Stimulated activated CD4-positive, alpha-beta T cell treated with anti-CD3 and anti-CD28 coated beads, Interleukin-2, amount 100 ng/mL, for 4 hours (primary cell): ENCODE measurements at regions not wholly inside any gene's neighbourhood (a gene's known extent, or its start where the extent isn't known, plus 50 kb on each side); places are given as distances from the start of the nearest gene placed in this dataset.

Source experiments
- DNase-seq: peaks from one replicate; pipeline ENCODE4 v3.0.0-alpha.2; 2020; ENCODE audit warnings: low read depth

- no peak for DNase-seq
Measured at GRCh38 chr15:98386561-98386960, 261.8 kb upstream of the IGF1R start.

DNA sequence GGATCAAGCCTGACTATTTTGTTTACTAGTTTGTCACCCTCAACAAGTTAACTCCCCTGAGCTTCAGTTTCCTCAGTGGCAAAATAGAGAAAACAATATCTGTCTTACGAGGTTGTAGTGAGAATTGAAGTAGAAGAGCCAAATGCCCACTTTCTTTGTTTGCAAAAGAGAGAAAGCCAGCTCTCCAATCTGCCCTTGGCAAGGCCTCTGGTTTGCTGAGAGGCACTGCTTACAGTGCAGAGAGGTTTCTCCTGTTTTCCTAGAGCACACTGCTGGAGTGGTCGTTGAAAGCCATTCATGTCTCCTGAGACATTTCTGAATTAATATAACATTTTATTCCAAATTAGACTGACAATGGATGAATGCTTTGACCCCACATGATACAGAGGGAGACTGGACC lies 260.5 kb upstream of the IGF1R start:
- DNase-seq = no peak

- no peak for DNase-seq
Measured at GRCh38 chr15:98390946-98391530, 257.3 kb upstream of the IGF1R start.

GRCh38 chr15:98391568-98391967 lies 256.8 kb upstream of the IGF1R start:
- DNase-seq = no peak

GRCh38 chr15:98393471-98393870 lies 254.9 kb upstream of the IGF1R start:
- no peak for DNase-seq

DNA sequence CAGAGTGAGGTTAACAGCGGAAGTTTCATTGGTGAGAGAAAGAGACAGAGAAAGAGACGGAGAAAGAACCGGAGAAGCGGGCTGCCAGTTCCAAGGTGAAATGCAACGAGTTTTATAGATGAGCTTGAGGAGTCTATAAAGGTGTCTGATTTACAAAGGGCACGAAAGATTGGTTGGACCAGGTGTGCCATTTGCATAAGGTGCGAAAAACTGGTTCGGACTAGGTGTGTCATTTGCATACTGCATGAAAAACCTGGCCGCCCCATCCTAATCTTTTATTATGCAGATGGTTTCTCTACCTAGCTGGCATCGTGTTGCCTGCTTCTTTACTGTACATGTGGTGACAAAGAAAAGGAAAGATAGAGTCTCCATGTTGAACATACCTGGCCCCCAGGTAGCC lies 253.8 kb upstream of the IGF1R start:
- no peak for DNase-seq

DNA sequence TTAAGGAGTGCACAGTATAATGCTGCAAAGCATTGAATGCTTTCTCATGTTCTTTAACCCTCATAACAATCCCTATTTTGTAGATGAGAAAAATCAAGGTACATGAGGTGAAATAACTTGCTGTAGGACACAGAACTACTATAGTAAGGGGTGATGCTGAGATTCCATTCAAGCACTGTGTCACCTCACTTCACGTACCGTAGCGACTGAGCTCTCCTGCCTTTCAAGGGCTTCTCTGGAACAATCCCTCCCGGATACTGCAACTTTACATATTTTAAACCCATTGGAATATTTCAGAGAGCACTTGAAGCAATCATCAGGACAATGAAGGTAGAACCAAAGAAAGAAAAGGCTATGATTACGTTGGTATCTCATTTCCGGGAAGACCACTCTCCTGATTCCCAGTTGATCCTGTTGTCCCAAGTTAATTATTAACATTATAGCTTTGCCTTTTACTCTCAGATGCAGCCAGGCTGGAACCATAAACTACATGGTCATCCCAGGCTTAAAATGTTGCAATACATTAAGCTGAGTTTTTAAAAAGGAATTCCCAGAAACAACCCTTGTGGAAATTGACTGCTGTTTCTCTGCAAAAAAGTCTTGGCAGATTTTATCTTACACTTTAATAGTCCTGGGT lies 252.2 kb upstream of the IGF1R start:
- DNase-seq = no peak

- DNase-seq = no peak
Measured at GRCh38 chr15:98397419-98397818, 250.9 kb upstream of the IGF1R start.

DNA sequence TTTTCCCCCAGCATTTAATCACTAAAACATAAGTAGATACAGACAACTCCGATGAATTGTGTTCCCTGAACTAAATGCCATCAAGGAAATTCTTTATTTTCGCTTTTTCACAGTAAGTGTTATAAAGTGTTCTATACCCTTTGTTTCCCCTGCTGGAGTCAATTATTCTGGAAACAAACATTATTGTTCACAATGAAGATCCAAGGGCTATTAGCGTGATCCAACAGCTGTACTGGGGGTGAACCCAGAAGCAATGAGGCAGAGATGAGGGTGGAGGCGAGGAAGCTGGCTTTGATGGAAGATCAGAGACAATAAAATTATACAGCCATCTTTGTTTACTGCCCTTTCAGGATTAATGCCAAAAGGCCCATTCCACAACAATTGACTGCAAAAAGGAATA lies 250.3 kb upstream of the IGF1R start:
- no peak for DNase-seq

- DNase-seq = no peak
Measured at GRCh38 chr15:98398886-98399285, 249.5 kb upstream of the IGF1R start.

DNA sequence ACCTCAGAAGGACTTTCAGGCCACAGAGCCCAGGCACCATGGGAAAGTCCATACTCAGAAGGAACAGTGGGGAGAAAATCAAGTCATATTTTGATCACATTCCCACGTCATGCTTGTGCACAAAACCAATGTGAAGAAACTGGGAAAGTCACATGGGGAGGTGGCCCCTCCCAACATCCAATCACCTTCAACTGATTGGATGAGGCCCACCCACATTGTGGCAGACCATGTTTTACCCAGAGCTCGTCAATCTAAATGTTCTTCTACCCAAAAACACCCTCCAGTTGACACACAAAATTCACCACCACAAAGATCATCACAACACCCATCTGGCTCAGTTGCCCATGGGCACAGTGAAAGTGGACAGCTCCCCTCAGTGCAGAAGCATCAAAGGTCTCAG lies 248.2 kb upstream of the IGF1R start:
- no peak for DNase-seq

- no peak for DNase-seq
Measured at GRCh38 chr15:98401029-98401428, 247.3 kb upstream of the IGF1R start.

- DNase-seq = no peak
Measured at GRCh38 chr15:98402486-98402885, 245.9 kb upstream of the IGF1R start.

DNA sequence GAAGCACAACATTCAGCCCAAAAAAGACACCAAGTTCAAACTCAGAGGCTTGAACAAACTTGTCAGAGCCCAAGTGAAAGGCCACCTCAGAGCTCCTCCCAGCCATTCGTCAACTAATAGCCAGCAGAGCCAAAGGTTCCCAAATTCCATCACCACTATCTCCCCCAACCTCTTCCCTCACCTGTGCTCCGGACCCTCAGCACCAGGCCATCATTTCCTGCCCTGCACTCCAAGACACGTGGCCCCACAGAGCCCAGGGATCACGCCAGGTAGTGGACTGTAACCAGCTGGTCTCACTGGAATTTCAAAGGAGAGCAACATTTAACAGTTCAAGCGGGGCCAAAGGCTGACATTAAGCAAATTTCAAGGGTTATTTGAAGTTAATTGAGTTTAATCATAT lies 245.2 kb upstream of the IGF1R start:
- DNase-seq = no peak

DNA sequence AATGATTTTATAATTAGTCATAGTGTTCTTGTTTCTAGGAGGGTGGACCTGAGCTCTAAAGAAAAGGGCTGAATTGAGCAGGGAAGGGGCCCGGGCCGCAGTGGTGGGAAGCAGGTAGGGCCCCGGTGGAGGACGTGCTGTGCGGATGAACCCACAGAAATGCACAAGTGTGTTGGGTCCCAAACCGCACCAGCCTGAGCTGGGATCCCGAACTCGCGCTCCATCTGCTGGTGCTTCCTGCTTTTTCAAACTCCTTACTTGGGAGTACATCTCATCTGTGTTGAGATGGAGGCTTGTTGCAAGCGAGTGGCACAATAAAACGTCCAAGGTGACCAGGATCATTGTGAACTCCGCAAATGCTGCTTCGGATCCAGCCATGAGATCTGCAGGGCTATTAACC lies 244.8 kb upstream of the IGF1R start:
- DNase-seq = no peak

- no peak for DNase-seq
Measured at GRCh38 chr15:98405013-98405412, 243.3 kb upstream of the IGF1R start.

DNA sequence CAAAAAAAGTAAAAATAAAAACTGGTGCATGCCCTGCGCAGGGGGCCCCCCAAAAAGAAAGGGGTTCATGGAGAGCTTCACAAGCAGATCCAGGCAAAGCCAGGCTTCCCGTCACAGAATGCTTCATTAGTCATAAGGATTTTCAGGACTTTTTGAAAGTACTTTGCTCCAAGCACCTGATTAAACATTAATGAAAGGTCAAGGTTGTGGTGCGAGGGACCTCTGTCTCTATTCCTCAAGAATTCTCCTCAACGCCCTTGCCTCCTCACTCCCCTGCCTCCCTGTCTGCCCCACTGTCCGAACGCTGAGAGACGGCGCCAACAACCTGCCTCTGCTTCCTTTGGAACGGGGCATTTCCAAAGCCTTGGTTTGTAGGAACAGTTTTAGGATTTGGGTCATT lies 240.1 kb upstream of the IGF1R start:
- DNase-seq = no peak

DNA sequence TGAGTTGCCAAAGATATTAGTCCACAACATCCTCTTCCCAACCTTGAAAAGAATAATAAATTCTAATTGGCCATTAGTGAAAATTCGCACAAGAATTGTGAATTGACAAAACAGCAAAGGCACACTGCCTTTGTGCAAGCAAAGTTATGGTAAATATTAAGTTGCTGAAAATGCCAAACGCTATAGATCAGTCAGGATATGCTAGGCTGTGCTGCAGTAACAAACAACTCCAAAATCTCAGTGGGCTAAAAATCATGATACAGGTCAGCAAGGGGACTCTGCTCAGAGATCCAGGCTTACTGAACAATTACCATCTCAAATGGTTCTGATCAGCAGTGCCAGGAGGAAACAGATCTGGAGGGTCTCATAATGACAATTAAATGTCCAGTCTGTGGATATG lies 238.0 kb upstream of the IGF1R start:
- DNase-seq = no peak

GRCh38 chr15:98412852-98413251 lies 235.5 kb upstream of the IGF1R start:
- no peak for DNase-seq

GRCh38 chr15:98413933-98414546 lies 234.3 kb upstream of the IGF1R start:
- DNase-seq = no peak

- no peak for DNase-seq
Measured at GRCh38 chr15:98416222-98416855, 232.0 kb upstream of the IGF1R start.

- DNase-seq = no peak
Measured at GRCh38 chr15:98417346-98417745, 231.0 kb upstream of the IGF1R start.

DNA sequence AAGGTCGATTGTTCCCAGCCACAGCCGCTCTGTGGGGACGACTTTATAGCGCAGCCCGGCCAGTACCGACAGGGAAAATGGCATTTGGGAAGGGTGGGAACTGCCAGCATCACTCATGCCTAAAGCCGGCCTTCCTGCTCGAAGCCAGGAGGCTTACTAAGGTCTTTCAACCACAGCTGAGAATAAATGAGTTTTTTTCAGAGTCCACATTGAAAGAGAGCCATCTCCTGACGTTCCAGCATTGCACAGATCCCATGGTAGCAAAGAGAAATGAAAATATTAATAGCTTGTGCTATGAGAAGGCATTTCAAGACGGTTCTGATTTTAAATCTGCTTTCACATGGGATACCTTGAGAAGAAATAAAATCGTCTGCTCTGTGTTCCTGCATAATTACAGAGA lies 230.2 kb upstream of the IGF1R start:
- no peak for DNase-seq
